ENCODE measurements at regions not wholly inside any gene's neighbourhood (a gene's known extent, or its start where the extent isn't known, plus 50 kb on each side); places are given as distances from the start of the nearest gene placed in this dataset.

- TF ChIP-seq CTCF (IDR thresholded peaks at IDR 0.05; ENCODE audit: borderline replicate concordance, extremely low read depth, low read length, poor library complexity, severe bottlenecking) (no peak), EZH2 (IDR thresholded peaks at IDR 0.05; ENCODE audit: borderline replicate concordance, low read depth, low read length, severe bottlenecking) (no peak)
Measured at GRCh38 chr7:106964466-106964865, 80.0 kb upstream of the PRKAR2B start.
